HUES6 (cell line): ENCODE measurements at regions not wholly inside any gene's neighbourhood (a gene's known extent, or its start where the extent isn't known, plus 50 kb on each side); places are given as distances from the start of the nearest gene placed in this dataset.
A peak's percentile ranks its signal among the peaks of the same experiment; 100 is the strongest.

Experiments used
- H3K27ac ChIP-seq: 2 replicates; pipeline ENCODE4 v1.7.0; 2013; ENCODE audit warnings: low read depth, mild to moderate bottlenecking, low read length, inconsistent platforms
- H3K27me3 ChIP-seq: 2 replicates; pipeline ENCODE4 v1.6.1; 2013; ENCODE audit warnings: low read length; ENCODE audit not compliant: control insufficient read depth, insufficient read depth
- H3K36me3 ChIP-seq: 2 replicates; pipeline ENCODE4 v1.6.1; 2013; ENCODE audit warnings: low read length; ENCODE audit not compliant: control insufficient read depth, insufficient read depth
- H3K4me1 ChIP-seq: 2 replicates; pipeline ENCODE4 v1.6.1; 2013; ENCODE audit warnings: low read length; ENCODE audit not compliant: control insufficient read depth, insufficient read depth
- H3K4me3 ChIP-seq: 2 replicates; pipeline ENCODE4 v1.5.1; 2013; ENCODE audit warnings: low read depth, low read length
- H3K9ac ChIP-seq: one replicate; pipeline ENCODE4 v1.6.1; 2013; ENCODE audit warnings: mild to moderate bottlenecking, low read length
- H3K9me3 ChIP-seq: 2 replicates; pipeline ENCODE4 v1.6.1; 2013; ENCODE audit warnings: low read depth, low read length; ENCODE audit not compliant: control insufficient read depth, insufficient read depth

DNA sequence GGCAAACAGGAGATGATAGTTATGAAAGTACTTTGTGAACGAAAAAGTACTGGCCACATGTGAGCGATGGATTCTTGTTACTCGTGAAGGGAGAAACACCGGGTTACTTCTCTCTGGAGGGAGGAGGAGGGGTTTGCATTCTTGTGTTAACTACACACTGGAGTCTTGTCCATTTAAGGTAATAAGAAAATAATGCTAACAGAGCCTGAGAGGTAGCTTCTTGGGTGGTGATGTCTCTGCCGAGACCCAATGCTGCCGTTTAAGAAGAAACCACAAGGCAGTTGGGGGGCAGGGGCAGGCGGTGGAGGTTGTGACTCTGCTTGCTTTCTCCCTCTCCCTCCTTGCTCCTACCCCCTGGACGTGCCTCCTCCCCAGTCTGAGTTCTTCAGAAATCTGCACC lies 100.9 kb upstream of the ROPN1 start:
- Histone ChIP-seq H3K36me3 (no peaks in the 10 kb centered on the region), H3K4me1 (peaks cover 10% of the 10 kb centered on the region), H3K9me3 (no peaks in the 10 kb centered on the region), H3K27me3 (no peaks in the 10 kb centered on the region), H3K27ac (no peak overlapping the region), H3K9ac (peak overlapping the region; percentile 39), H3K4me3 (no peak overlapping the region)

DNA sequence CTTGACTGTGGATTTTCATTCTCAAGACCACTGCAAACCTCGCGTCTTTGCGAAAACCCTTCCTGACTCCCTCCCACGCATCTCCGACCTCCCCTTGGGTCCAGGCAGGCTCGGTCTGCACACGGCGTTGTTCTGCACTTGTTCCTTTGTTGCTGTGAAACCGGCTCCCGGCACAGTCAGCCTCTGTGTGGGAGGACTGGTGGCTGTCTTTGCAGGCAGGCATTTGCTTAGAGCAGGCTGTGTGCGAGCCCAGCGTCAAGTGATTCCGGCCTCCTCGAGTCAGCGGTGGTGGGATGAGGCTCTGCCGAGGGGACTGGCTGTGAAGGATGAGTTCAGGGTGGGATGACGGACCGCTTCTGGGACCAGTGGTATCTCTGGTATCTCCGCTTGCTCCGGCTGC lies 102.6 kb upstream of the ROPN1 start:
- no peak overlapping the region for H3K27ac ChIP-seq
- no peaks in the 10 kb centered on the region for H3K9me3 ChIP-seq
- H3K27me3 ChIP-seq: no peaks in the 10 kb centered on the region
- H3K9ac ChIP-seq: no peak overlapping the region
- no peaks in the 10 kb centered on the region for H3K36me3 ChIP-seq
- no peak overlapping the region for H3K4me3 ChIP-seq
- H3K4me1 ChIP-seq: peaks cover 10% of the 10 kb centered on the region

DNA sequence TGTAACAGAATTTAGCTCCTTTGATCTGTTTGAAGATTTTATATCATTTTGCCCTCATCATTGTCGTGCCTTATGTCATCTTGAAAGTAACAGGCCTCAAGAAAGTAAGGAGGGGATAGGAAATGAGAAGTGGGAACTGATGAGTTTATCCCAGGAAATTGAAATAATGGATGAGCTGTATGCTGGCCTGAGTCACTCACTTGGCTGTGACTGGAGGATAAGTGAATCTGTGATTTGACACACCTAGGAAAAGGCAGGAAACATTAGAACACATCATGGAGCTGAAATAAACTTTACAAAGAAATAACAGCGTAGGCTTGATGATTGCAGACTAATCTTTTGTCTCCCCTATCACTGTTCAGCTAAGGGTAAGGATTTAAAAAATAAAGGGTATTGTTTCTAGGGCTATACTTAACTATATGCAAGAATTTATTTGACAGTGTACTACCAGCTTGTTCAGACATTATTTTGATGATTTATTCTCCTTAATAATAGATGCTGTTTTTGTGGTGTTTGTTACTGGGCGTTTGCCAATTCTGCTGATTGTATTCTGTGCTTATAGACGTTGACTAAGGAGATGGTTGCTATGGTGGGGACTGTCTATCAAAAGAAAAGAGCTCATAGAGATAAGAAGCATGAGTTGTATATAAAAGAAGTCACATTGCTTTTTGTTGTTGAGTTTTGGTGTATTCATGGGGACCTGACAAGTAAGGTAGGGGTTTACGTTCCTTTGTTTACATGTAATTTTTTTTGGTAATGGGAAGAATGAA lies 105.6 kb upstream of the ROPN1 start:
- Histone ChIP-seq H3K36me3 (no peaks in the 10 kb centered on the region), H3K27ac (no peak overlapping the region), H3K4me1 (peaks cover 6% of the 10 kb centered on the region), H3K4me3 (no peak overlapping the region), H3K27me3 (no peaks in the 10 kb centered on the region), H3K9me3 (no peaks in the 10 kb centered on the region), H3K9ac (no peak overlapping the region)

DNA sequence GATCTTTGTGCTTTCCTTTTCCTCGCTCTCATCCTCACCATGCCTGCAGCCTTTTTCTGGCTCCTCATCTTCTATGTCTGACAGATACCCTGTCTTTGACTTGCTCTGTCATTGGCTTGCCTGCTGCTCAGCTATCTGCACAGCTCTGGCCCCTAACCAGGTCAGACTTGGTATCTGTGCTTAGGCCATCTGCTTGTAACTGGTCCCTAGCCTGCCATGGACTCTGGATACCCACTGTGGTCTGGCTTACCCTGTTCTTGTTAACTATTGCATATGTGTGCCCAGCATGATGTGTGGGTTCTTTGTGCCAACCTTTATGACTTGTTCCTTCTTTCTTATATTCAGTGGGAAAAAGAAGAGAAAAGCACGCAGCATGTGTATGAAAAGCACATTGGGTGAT lies 109.7 kb upstream of the ROPN1 start:
- Histone ChIP-seq H3K9me3 (no peaks in the 10 kb centered on the region), H3K9ac (no peak overlapping the region), H3K27ac (no peak overlapping the region), H3K36me3 (no peaks in the 10 kb centered on the region), H3K4me3 (no peak overlapping the region), H3K27me3 (no peaks in the 10 kb centered on the region), H3K4me1 (no peaks in the 10 kb centered on the region)

DNA sequence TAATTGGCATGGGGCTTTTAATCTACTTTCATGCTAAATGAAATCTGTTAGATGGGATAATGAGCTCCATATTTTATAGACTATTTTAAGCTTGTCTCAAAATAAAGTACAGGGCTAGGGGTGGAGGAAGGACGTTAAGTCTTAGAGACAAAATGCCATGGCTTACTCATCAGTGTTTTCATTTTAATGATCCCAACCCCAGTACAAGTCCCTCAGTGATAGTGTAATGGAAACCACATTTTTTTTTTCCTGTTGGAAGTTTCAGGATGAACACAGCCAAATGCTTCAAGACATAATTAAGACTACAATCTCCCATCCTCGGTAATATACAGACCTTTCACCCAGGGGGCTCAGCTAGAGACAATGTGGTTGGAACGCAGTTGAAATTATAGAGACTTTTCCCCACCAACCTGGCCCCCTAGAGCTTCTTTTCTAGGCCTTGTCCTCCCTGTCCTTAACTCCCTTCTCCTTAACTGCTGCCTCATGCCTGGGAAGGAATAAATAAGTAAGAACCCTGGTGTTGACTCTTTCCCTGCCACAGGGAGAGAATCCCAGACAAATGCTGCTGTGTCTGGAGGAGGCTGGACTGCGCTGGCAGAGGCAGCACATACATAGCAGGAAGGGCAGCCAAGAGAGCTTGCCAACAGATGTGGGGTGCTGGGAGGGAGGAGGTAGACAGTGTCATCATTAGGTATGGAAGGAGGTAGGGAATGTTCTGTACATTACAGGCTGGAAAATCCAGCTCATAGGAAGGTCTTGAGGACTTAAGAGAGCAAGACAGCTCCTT lies 115.4 kb upstream of the ROPN1 start:
- Histone ChIP-seq H3K36me3 (no peaks in the 10 kb centered on the region), H3K27ac (no peak overlapping the region), H3K4me3 (no peak overlapping the region), H3K27me3 (no peaks in the 10 kb centered on the region), H3K9ac (no peak overlapping the region), H3K9me3 (no peaks in the 10 kb centered on the region), H3K4me1 (no peaks in the 10 kb centered on the region)

DNA sequence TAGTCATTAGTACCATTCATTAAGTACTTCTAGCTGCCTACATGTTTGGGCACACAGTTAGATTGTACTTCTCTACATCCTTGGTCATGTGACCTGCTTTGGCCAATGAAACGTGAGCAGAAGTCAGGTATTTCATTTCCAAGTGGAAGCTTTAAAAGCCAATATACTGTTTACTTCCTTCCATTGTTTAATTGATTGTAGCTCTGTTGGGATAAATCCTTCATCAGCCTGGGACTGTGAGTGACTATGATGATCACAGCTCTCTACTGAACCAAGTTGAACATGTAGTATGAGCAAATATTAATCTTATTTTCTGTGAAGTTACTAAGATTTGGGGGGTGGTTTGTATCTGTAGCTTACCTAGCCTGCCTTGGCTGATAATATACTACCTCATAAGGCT lies 116.5 kb upstream of the ROPN1 start:
- Histone ChIP-seq H3K36me3 (no peaks in the 10 kb centered on the region), H3K27ac (no peak overlapping the region), H3K9me3 (no peaks in the 10 kb centered on the region), H3K4me1 (no peaks in the 10 kb centered on the region), H3K4me3 (no peak overlapping the region), H3K27me3 (no peaks in the 10 kb centered on the region), H3K9ac (no peak overlapping the region)

DNA sequence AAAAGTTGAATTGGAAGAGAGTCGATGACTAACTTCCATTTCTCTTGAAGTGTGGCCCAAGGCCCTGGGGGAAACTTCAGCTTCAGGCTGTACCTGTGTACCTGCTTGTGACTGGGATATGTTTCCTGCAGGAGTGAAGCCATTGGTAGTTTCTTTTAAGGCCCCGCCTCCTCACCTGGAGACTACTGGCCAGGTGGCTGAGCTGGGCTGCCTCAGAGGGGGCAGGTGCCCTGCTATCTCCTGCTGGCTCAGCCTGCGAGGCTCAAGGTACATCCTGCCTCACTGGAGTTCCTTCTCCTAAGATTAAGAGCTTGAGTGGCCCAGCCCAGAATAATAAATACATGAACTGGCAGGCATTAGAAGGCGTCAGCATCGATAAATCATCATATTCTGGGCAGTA lies 121.6 kb upstream of the ROPN1 start:
- H3K9ac ChIP-seq: no peak overlapping the region
- H3K27me3 ChIP-seq: no peaks in the 10 kb centered on the region
- no peaks in the 10 kb centered on the region for H3K9me3 ChIP-seq
- no peaks in the 10 kb centered on the region for H3K36me3 ChIP-seq
- H3K27ac ChIP-seq: no peak overlapping the region
- no peak overlapping the region for H3K4me3 ChIP-seq
- no peaks in the 10 kb centered on the region for H3K4me1 ChIP-seq

DNA sequence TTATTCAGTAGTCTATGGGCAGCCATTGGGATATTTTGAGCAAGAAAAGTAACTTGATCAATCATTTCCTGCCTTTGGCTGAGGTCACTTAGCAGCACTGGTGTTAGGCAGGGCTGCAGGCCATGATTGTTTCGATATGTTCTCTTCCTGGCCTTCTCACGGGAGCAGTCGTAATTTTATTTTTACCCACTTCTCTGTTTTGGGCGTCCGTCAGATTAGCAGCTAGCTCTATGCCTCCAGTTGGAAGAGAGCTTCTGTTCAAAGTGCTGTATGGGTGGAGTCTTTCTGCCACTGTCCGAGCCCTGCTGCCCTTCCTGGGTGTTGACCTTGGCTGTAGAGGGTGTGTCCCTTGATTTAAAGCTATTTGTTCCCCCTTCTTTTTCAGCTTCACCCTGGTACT lies 123.4 kb upstream of the ROPN1 start:
- Histone ChIP-seq H3K27ac (no peak overlapping the region), H3K36me3 (no peaks in the 10 kb centered on the region), H3K9ac (no peak overlapping the region), H3K27me3 (no peaks in the 10 kb centered on the region), H3K4me1 (no peaks in the 10 kb centered on the region), H3K4me3 (no peak overlapping the region), H3K9me3 (no peaks in the 10 kb centered on the region)

DNA sequence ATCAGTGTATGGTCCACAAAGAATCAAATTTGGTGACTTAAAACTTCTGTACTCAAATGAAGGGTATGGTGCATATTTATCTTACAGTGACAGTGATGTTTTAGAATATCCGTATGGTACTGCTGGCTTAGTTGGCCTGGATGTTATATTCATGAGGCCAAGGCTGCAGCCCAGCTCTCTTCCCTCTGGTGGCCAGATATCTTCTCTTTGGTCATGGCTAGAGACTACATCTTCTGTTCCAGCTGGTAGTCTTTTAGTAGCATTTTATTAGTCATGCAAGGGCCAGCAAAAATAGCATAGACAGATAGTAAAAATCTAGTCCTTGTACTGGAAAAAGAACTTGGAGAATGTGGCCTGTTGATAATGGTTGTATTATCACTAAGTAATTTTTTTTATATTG lies 124.0 kb upstream of the ROPN1 start:
- Histone ChIP-seq H3K4me3 (no peak overlapping the region), H3K36me3 (no peaks in the 10 kb centered on the region), H3K27ac (no peak overlapping the region)

DNA sequence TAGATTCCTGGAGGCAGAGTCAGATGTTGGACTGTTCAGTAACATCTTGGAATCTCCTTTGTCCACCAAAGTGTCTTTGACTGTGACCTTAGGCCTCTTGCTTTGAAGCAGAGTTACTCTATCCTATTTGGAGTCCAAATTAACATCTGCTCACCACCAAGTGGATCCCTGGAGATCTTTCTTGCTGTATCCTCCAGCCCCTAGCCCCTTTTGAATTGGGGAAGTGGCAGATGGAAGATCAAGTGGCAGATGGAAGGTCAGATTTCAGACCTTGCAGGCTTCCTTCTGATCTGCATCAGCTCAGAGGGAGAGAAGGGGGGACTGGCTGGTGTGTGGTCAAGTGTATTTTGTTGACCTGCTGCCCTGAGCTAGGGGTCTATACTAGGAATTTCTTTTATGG lies 125.0 kb upstream of the ROPN1 start:
- no peak overlapping the region for H3K4me3 ChIP-seq
- no peaks in the 10 kb centered on the region for H3K9me3 ChIP-seq
- no peak overlapping the region for H3K27ac ChIP-seq
- H3K27me3 ChIP-seq: no peaks in the 10 kb centered on the region
- no peaks in the 10 kb centered on the region for H3K4me1 ChIP-seq
- no peaks in the 10 kb centered on the region for H3K36me3 ChIP-seq
- no peak overlapping the region for H3K9ac ChIP-seq

More for the DNA sequence above, 124.0 kb upstream of the ROPN1 start:
- no peaks in the 10 kb centered on the region for H3K27me3 ChIP-seq
- no peaks in the 10 kb centered on the region for H3K9me3 ChIP-seq
- no peak overlapping the region for H3K9ac ChIP-seq
- no peaks in the 10 kb centered on the region for H3K4me1 ChIP-seq

DNA sequence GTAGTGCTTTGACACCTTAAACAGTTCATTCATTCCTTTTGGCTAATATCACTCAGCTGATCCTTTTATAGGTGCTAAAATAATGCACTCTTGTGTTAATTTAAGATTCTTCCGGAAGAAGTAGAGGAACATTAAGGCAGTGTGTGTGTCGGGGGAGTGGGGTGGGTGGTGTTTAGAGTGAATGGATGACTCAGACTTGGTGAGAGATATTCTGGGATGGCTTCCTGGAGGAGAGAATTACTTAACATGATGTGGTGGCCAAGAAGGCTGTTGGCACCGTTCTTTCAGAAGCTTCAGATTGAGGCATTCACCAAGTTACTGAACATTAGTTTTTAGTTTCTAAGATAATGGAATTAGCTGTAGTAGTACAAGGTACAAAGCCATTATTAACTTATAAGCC lies 125.6 kb upstream of the ROPN1 start:
- no peaks in the 10 kb centered on the region for H3K4me1 ChIP-seq
- no peaks in the 10 kb centered on the region for H3K36me3 ChIP-seq
- H3K9ac ChIP-seq: no peak overlapping the region
- no peaks in the 10 kb centered on the region for H3K27me3 ChIP-seq
- no peaks in the 10 kb centered on the region for H3K9me3 ChIP-seq
- no peak overlapping the region for H3K27ac ChIP-seq
- no peak overlapping the region for H3K4me3 ChIP-seq
